Caco-2 (cell line): ENCODE measurements at regions not wholly inside any gene's neighbourhood (a gene's known extent, or its start where the extent isn't known, plus 50 kb on each side); places are given as distances from the start of the nearest gene placed in this dataset.

Experiments
- BruUV-seq: library from RNA; stranded (reverse); fragments of 400-500 nt; replicated peaks from 2 replicates; lab custom pipeline; 2021; lab: Mats Ljungman, UMichigan
- CTCF ChIA-PET: fragments of 300-600 bp; sonication (Branson Sonifier 250); formaldehyde crosslinking; loops from one replicate; lab custom pipeline; 2022; ENCODE audit warnings: antibody characterized with exemption; lab: Charles Lee
- POLR2A ChIA-PET: fragments of 300-600 bp; sonication (Branson Sonifier 250); formaldehyde crosslinking; loops from one replicate; lab custom pipeline; 2022; ENCODE audit warnings: antibody characterized with exemption; lab: Charles Lee
- DNase-seq, 2 experiments: peaks; one replicate each; pipeline versions ENCODE4 v3.0.0 to v3.0.0-alpha.2; 2020 to 2022
- H3K27me3 ChIP-seq: replicated peaks from 2 replicates; pipeline ENCODE4 v1.6.0; 2011; ENCODE audit warnings: low read length; ENCODE audit not compliant: control insufficient read depth, insufficient read depth
- H3K36me3 ChIP-seq: 2 replicates; pipeline ENCODE4 v1.5.1; 2011; ENCODE audit warnings: low read length; ENCODE audit not compliant: control insufficient read depth, insufficient read depth
- H3K4me1 ChIP-seq: fragments of 250-450 bp; sonication (Bioruptor Pico); 2 replicates; pipeline ENCODE4 v1.5.1; 2020; ENCODE audit warnings: mild to moderate bottlenecking
- H3K4me3 ChIP-seq: 2 replicates; pipeline ENCODE4 v1.5.1; 2011; ENCODE audit warnings: low read depth, mild to moderate bottlenecking, control low read depth, low read length
- H3K9me3 ChIP-seq: fragments of 250-450 bp; sonication (Bioruptor Pico); 2 replicates; pipeline ENCODE4 v1.5.1; 2020; ENCODE audit warnings: mild to moderate bottlenecking, moderate library complexity
- H3K27ac Mint-ChIP-seq: one replicate; pipeline ENCODE4 v1.8.0; 2022; ENCODE audit warnings: mixed read lengths; ENCODE audit not compliant: unreplicated experiment
- H3K27me3 Mint-ChIP-seq: one replicate; pipeline ENCODE4 v1.8.0; 2022; ENCODE audit warnings: mixed read lengths; ENCODE audit not compliant: insufficient read depth, unreplicated experiment
- H3K36me3 Mint-ChIP-seq: one replicate; pipeline ENCODE4 v1.8.0; 2022; ENCODE audit warnings: mild to moderate bottlenecking, mixed read lengths; ENCODE audit not compliant: insufficient read depth, unreplicated experiment
- H3K4me1 Mint-ChIP-seq: one replicate; pipeline ENCODE4 v1.8.0; 2022; ENCODE audit warnings: low read depth, mixed read lengths; ENCODE audit not compliant: unreplicated experiment
- H3K4me3 Mint-ChIP-seq: one replicate; pipeline ENCODE4 v1.8.0; 2022; ENCODE audit warnings: mild to moderate bottlenecking, moderate library complexity, mixed read lengths; ENCODE audit not compliant: unreplicated experiment
- H3K9me3 Mint-ChIP-seq: one replicate; pipeline ENCODE4 v1.8.0; 2022; ENCODE audit warnings: mixed read lengths; ENCODE audit not compliant: unreplicated experiment
- intact Hi-C: fragments of 100-400 bp; cut with micrococcal nuclease; formaldehyde crosslinking; loops from one replicate; pipeline ENCODE4 v1.10.0; 2022; ENCODE audit not compliant: unreplicated experiment
- TF ChIP-seq, protein P1 (sequence below), 2 experiments: fragments of 200-600 bp in 1 of 2; IDR thresholded peaks; 1 replicate in 1 of 2; 2 replicates in 1 of 2; pipeline versions ENCODE4 v1.5.1 to v1.8.0; 2011 to 2022; ENCODE audit warnings: antibody characterized with exemption in 1 of 2, control low read depth in 1 of 2, inconsistent platforms in 1 of 2, low read depth in 1 of 2, low read length in 1 of 2, mild to moderate bottlenecking in 1 of 2, moderate library complexity in 1 of 2; ENCODE audit not compliant: insufficient read depth in 1 of 2, severe bottlenecking in 1 of 2, unreplicated experiment in 1 of 2

DNA sequence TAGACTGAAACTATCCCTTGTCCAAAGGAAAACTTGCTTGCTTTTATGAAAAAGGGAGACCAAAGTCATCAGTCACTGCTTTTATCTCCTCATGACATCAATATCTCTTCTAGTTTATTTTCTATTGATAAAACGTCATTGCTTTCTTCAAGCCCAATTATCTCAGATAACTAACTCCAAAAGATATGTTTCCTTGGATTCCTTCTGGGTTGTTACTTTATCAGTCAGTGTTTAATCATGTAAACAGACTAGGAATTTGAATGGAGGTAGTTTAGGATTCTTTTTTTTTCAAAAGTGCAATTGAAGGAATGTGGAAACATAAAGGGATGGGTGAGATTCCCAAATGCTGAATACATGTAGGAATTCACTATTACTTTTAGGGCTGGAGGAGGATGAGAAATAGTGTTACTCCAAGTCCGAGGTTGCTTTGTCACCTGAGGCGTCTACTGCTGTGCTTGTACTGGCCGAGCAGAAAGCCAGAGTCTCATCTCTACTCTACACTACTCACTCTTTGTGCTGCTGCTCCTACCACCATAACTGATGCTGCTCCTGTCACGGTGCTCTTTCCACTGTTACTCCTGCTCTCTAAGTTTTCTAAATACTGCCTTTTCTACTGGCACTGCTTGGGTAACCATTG lies 1697.1 kb upstream of the NUDT12 start:
- no peaks in the 10 kb centered on the region for H3K27me3 Mint-ChIP-seq
- ChIA-PET POLR2A (no interaction called here), CTCF (no interaction called here)
- peak overlapping the region; percentile 1 for H3K4me3 Mint-ChIP-seq
- H3K27me3 ChIP-seq = no peaks in the 10 kb centered on the region
- no peak overlapping the region for H3K4me3 ChIP-seq
- H3K27ac Mint-ChIP-seq = no peak overlapping the region
- H3K4me1 ChIP-seq = peaks cover 15% of the 10 kb centered on the region
- intact Hi-C loops = loop anchor here (1.0 to 10.0 kb wide), 3 partner anchors 29 to 465 kb away; no protein-coding TSS in a partner anchor
- H3K9me3 ChIP-seq = no peaks in the 10 kb centered on the region
- no TSS peak for BruUV-seq
- TF ChIP-seq, protein P1, sequence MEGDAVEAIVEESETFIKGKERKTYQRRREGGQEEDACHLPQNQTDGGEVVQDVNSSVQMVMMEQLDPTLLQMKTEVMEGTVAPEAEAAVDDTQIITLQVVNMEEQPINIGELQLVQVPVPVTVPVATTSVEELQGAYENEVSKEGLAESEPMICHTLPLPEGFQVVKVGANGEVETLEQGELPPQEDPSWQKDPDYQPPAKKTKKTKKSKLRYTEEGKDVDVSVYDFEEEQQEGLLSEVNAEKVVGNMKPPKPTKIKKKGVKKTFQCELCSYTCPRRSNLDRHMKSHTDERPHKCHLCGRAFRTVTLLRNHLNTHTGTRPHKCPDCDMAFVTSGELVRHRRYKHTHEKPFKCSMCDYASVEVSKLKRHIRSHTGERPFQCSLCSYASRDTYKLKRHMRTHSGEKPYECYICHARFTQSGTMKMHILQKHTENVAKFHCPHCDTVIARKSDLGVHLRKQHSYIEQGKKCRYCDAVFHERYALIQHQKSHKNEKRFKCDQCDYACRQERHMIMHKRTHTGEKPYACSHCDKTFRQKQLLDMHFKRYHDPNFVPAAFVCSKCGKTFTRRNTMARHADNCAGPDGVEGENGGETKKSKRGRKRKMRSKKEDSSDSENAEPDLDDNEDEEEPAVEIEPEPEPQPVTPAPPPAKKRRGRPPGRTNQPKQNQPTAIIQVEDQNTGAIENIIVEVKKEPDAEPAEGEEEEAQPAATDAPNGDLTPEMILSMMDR (IDR thresholded peaks at IDR 0.05; ENCODE audit: insufficient read depth in 1 of 2, low read depth in 1 of 2, low read length in 1 of 2, severe bottlenecking in 1 of 2, unreplicated experiment in 1 of 2) = no peak
- peak; percentile 3 to 34 for DNase-seq
- no peaks in the 10 kb centered on the region for H3K36me3 ChIP-seq
- H3K4me1 Mint-ChIP-seq = peaks cover 21% of the 10 kb centered on the region
- H3K36me3 Mint-ChIP-seq = no peaks in the 10 kb centered on the region
- H3K9me3 Mint-ChIP-seq = peaks cover 23% of the 10 kb centered on the region

DNA sequence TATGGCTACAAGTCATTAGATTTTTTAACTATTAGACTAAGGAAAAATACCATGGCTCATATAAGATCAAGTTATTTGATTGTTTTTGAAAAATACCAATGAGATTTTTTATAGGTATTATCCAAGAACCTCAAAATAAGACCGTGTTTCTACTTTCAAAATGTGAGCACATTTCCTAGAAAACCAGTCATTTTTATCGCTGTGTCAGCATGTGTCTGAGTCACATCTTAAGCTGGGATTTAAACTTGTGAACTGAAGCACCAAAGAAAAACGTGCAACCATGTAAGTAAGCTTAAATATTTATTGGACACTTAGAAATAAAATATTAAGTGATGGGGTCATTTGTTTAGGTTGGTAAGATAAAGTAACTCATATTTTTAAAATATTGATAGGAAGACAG lies 1676.0 kb upstream of the NUDT12 start:
- no peaks in the 10 kb centered on the region for H3K4me1 ChIP-seq
- DNase-seq = no peak
- ChIA-PET POLR2A (no interaction called here), CTCF (no interaction called here)
- Mint-ChIP-seq H3K4me3 (no peak overlapping the region), H3K27me3 (no peaks in the 10 kb centered on the region), H3K9me3 (no peaks in the 10 kb centered on the region), H3K4me1 (no peaks in the 10 kb centered on the region), H3K27ac (no peak overlapping the region), H3K36me3 (no peaks in the 10 kb centered on the region)
- BruUV-seq = no TSS peak
- no peaks in the 10 kb centered on the region for H3K36me3 ChIP-seq
- no peaks in the 10 kb centered on the region for H3K27me3 ChIP-seq
- no peak overlapping the region for H3K4me3 ChIP-seq
- H3K9me3 ChIP-seq = no peaks in the 10 kb centered on the region
- TF ChIP-seq, protein P1 (IDR thresholded peaks at IDR 0.05; ENCODE audit: insufficient read depth in 1 of 2, low read depth in 1 of 2, low read length in 1 of 2, severe bottlenecking in 1 of 2, unreplicated experiment in 1 of 2) = no peak
- intact Hi-C loops = no loop called here

GRCh38 chr5:105230516-105231157 lies 1668.0 kb upstream of the NUDT12 start:
- no peaks in the 10 kb centered on the region for H3K9me3 Mint-ChIP-seq
- intact Hi-C loops = loop anchor here (1.0 kb wide), 1 partner anchor 29 kb away; no protein-coding TSS in a partner anchor
- no peak overlapping the region for H3K27ac Mint-ChIP-seq
- Histone ChIP-seq H3K4me3 (no peak overlapping the region), H3K27me3 (no peaks in the 10 kb centered on the region), H3K9me3 (no peaks in the 10 kb centered on the region), H3K36me3 (no peaks in the 10 kb centered on the region), H3K4me1 (peaks cover 17% of the 10 kb centered on the region; the same call in 1 of the 2 replicates)
- no peaks in the 10 kb centered on the region for H3K36me3 Mint-ChIP-seq
- H3K4me1 Mint-ChIP-seq = peaks cover 12% of the 10 kb centered on the region
- no peaks in the 10 kb centered on the region for H3K27me3 Mint-ChIP-seq
- no peak overlapping the region for H3K4me3 Mint-ChIP-seq
- peak; percentile 18 to 39 for DNase-seq
- TF ChIP-seq, protein P1 (IDR thresholded peaks at IDR 0.05; ENCODE audit: insufficient read depth in 1 of 2, low read depth in 1 of 2, low read length in 1 of 2, severe bottlenecking in 1 of 2, unreplicated experiment in 1 of 2) = no peak
- no TSS peak for BruUV-seq
- ChIA-PET CTCF (no interaction called here), POLR2A (no interaction called here)
